Fibroblast of peridontal ligament (primary cell): ENCODE measurements at regions not wholly inside any gene's neighbourhood (a gene's known extent, or its start where the extent isn't known, plus 50 kb on each side); places are given as distances from the start of the nearest gene placed in this dataset.
"Not testable (repeated sequence)": the region's sequence is repeated elsewhere in the genome, so short reads cannot be mapped to it uniquely, and the experiment has no call there.

Experiments
- DNase-seq: peaks from one replicate; pipeline ENCODE4 v3.0.0-alpha.2; 2010; ENCODE audit errors: extremely low read depth

DNA sequence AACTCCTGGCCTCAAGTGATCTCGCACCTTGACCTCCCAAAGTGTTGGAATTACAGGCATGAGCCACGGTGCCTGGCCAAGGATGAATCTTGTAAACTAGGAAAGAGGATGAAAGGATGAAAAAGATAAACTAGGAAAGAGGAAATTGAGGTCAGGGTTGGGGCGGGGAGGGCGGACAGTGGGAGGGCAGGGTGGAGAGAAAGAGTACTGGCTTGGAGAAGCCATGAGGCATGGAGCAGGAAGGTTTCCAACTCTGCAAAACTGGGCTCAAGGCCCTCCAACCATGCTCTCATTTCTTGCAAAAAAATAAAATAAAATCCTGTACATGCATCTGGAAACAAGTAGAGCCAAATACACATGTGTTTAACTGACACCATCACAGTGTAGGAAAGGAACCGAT, 256.6 kb upstream of the SGK1 start:
- no peak for DNase-seq

DNA sequence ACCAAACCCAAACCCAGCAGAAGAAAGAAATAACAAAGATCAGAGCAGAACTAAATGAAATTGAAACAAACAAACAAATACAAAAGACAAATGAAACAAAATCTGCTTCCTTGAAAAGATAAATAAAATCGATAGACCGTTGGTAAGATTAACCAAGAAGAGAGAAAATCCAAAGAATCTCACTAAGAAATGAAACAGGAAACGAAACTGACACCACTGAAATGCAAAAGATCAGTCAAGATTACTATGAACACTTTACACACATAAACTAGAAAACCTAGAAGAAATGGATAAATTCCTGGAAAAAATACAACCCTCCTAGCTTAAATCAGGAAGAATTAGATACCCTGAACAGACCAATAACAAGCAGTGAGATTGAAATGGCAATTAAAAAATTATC, 252.1 kb upstream of the SGK1 start:
- not testable (repeated sequence) for DNase-seq

DNA sequence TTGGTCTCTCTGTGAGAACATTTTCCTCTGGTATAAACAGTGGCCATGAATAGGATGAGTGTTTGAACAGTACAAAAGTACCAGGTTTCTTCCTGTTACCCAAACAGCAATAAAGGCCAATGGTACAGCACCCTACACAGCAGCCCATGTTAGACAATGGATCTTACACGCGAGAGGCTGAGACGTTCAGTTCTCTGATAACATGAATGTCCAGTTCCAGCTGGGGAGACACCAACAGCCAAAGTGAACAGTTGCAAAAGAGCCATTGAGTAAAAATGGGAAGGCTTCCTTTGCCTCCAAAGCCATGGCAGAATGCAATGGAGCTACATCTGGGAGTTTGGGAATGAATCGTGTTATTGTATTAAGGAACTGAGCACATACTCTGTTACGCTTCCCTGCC, 246.8 kb upstream of the SGK1 start:
- DNase-seq = no peak

DNA sequence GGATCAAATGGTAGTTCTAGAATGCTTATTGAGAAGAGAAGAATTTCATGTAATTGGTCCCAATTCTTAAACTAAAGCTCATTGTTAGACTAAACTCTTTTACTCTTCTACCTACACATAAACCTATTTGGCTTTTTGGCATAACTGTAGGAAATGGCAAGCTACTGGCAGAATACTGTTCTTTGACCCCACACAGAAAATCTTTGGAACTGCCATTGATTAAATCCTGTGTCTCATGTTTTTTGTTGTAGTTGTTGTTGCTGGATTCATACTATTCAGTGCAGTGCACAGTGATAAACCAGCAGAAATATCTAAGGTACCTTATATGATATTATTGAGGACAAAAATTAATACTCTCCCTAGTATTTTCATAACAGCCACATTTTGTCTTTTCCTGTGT, 242.1 kb upstream of the SGK1 start:
- no peak for DNase-seq

DNA sequence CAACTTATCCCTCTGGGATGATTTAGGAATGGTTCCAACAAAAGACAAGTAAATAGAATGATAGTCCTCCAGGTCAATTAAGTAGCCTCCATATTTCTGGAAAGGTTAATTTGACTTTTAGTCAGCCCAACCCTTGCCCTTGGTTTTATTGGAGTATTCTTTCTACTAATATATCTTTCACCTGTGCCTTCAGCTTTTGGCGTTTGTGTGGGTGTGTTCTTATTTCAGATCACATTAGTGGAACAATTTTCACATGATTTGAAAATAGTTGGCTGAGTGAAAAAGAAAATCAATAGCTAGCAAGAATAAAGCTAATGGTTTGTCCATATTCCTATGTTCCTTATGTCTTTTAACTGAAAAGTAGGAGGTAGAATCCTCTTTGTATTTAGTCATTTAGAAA, 239.6 kb upstream of the SGK1 start:
- no peak for DNase-seq

DNA sequence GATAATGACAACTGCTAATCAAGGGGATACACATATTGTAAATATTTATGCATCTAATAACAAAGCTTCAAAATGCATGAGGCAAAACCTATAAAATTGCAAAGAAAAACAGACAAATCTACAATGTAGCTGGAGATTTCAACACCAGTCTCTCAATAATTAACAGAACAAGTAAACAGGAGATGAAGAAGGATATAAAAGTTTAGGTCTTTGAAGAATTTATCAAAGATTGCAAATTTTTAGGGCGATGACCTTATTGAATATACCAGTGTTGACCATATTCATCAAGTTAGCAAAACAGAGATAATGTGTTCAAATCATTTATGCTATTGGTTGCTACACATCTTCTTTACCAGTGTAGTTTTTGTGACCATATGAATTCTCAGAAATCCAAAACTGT, 237.8 kb upstream of the SGK1 start:
- DNase-seq = no peak

DNA sequence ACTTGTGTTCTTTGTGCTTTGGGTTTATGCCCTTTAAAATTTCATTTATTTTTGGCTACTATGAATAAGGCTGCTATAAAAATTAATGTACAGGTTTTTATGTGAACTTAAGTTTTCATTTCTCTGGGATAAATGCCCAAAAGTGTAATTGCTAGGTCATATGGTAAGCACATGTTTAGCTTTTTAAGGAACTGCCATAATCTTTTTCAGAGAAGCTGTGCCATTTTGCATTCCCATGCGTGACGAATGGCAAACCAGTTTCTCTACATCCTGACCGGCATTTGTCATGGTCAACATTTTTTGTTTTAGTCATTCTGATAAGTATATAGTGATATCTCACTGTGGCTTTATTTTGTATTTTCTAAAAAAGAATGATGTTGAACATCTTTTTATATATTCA, 236.0 kb upstream of the SGK1 start:
- DNase-seq = peak; percentile 79

DNA sequence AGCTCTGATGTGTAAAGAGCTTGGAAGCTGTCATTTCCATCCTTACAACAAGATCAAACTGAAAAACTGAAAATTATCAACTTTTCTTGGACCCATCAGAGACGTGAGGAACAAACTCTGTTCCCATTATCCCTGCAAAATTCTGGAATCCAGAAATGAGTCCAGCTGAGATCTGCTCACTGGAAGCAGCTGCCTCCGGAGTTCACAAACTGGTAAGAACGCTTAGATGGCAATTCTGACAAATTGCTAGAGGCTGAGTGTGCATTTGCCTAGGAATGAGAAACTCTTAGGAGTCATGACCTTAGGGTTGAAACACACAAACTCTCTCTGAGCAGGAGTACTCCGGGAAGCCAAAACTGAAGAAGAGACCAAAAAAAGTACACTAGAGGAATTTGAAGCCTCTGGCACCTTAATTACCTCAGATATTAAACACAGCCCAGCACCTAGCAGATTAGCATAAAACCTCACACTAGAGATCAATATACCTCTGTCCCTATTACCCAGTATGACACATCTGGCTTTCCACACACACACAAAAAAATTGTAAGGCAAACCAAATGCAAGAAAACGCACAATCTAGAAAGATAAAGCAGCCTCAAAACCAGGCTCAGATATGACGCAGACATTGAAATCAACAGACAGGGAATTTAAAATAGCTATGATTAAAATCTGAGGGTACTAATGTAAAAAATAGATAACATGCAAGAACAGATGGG, 233.5 kb upstream of the SGK1 start:
- peak; percentile 87 for DNase-seq

DNA sequence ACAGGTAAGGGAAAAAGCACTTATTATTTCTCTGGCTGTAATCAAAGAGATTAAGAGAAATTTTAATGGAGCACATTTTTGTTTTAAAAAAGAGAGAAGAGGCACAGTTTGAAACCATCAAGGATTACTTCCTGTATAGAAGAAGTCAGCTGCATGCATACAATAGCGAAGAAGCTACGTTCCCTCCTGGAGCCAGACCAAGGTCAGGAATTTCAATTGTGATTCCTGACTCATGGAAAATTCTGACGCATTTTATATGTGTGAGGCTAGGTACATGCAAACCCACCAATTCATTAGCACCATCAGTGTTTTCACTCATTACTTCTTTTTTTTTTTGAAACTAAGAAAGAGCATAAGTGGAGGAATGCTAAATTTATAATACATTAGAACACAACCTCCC, 232.7 kb upstream of the SGK1 start:
- DNase-seq = peak; percentile 12

DNA sequence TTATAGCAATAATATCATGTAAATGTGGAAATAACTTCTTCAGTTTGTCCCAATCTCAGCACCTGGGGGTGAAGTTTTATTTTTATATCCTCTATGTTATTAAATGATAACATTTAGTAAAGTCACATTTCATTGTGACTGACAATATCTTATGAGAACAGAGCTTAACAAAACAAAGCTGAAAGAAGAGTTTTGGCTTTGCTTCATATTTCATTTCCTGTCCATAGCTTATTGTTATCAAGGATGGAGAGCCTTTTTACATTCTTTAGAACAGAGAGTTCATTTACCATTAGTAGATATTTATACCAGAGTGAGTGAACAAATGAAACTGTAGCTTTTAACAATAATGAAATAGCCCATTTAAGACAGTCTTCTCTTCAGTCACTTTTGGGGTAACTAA, 231.9 kb upstream of the SGK1 start:
- no peak for DNase-seq

DNA sequence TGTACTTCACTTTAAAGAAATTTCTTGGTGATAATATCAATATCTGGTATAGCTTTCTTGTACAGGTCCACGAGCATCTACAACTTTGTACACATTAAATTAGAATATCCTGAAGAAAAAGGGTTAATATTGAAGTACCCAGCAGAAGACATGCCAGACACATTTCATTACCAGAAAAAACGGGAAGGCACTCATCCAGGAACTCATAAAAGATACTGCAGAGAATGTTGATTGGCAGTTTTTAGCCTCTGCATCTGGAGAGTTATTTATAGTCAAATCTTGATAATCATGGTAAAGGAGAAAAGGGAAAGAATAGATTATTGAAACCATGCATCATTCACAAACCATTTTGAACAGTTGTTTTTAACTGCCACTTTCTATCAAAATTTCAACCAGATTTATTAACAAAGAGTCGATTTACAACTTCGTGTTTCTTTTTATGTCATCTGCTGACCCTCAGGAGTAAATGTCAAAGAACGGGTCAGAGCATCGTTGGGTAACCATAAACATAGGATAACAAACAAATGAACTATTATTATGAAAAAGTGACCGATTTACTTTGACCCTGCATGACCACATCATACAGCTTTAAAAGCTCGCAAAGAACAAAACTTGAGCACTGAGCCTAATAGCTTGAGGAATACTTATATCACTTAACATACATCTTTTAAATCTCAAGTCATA, 229.2 kb upstream of the SGK1 start:
- DNase-seq = no peak

DNA sequence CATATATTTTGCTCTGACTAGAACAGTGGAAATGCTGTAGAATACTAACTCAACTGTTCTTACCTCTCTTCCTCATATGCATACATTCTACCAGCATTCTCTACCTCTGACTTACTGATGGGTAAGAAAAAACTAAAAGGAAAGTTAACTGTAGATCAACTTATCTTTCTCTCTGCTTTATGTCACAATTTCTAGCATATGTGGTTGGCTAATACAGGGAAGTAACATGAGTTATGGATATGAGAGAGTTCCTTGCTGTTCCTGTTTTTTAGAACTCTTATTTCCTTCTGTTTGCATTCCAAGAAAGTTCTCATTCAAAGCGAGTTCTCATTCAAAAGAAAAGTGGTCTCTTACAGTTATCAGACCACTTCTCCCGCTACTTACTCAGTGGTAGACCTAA, 226.8 kb upstream of the SGK1 start:
- DNase-seq = no peak

DNA sequence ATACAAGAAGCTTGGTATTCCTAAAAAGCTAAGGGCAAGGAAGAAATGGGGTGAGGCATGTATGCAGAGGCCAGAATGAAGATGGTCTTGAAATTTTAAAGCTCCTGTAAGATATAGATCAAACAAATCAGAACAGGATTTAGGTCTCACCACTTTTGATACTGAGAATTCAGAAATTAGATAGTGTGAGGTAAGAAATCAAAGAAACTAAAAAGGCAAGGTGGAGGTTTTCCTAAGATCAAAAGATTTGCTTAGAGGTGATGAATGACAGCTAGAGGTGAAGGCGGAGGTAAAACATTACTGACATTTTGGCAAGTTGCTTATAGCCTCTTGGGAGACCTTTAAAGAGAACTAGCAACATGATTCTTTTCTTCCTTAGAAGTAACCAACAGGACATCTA, 225.2 kb upstream of the SGK1 start:
- DNase-seq = no peak

DNA sequence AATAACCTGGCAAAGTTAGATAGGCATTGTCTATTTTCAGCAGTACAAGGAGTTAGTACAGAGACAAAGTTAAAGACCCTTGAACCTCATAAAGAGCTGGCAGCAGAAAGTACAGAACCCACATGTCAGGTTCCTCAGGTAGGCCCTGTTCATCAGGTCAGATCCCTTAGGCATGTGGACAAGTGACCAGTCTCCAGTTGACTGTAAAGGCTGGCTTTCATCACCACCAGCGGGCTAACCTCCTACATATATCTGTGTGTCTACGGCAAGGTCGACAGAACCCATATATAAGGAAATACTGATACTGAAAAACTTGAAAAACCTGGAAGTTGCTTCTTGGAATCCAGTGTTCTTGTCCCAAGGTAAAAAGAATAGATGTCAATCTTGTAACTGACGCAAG, 223.1 kb upstream of the SGK1 start:
- DNase-seq = no peak

DNA sequence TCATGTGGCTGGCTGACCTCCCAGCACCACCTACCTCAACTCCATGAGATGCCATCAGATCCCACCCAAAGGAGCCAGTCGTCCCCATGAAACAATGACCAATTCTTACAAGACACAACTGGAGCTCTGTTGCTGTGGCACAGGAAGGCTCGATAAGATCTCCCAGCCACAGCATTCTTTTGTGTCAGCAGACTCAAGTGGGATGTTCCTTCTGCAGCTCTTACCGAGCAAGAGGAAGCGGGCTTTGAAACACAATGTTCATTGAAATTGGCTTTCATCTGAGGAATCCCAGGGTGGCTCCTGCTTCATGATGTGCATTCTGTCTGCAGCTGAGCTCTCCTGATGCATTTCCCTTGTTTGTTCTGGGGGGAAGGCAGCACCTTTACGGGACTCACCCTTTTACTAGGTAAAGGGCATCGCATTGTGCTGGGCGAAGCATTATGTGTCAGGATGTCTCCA, 222.0 kb upstream of the SGK1 start:
- no peak for DNase-seq

DNA sequence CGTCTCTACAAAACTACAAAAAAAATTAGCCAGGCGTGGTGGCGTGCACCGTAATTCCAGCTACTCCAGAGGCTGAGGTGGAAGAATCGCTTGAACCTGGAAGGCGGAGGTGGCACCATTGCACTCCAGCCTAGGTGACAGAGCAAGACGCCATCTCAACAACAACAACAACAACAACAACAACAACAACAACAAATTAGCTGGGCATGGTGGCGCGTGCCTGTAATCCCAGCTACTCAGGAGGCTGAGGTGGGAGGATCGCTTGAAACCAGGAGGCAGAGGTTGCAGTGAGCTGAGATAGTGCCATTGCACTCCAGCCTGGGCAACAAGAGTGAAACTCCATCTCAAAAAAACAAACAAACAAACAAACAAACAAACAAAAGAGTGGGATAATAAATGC, 219.9 kb upstream of the SGK1 start:
- DNase-seq = not testable (repeated sequence)

DNA sequence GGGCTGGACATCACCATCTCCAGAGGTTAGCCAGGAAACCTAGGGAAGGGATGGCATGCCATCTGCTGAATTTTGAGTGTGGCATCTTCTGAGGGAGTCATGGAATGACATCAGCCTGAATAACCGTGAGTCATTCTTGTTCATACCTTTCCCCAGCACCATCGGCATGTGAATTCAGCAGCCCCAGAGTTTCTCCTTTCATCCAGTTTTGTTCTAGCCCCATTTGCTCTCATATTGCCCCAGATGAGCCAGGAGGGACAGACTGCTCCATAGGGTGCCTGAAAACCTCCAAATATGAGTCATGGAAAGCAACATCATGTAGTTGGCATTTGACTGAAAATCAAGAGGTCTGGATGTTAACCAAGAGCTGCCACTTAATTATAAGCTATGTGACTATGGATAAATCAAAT, 219.2 kb upstream of the SGK1 start:
- peak; percentile 90 for DNase-seq

DNA sequence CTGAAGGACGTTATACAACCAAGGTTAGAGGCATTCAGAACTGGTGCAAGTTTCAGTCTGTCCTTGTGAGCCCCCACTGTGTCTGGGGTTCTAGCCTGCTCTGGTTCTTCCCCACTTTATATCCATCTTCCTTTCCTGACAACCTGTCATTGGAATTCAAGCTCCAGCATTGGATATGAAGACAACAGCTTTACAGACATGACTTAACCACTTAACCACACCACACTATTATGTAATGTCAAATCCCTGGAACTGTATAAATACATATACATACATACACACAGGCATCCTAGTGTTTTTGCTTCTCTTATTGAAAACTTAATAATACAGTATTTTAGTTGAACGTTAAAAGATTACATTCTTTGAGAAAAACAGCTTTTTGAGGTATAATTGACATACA, 217.9 kb upstream of the SGK1 start:
- peak; percentile 38 for DNase-seq

DNA sequence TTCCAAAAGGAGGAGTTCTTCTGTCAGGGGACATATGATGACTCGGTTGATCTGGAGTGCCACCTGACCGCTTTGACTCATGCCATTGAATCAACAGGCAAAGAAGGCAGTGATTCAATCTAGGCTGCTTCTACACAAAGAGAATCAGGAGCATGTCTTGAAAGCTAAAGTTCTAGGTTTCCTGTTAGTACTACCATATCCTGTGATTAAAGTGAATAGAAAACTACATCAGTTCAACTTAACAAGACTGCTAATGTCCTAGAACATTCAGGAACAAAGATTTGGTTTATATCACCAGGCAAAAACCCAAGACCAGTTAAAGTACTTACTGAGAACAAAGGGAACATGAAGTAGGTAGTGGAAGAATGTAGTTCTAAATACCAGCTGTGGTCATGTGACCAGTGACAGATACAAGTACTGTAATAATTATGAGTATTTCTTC, 216.8 kb upstream of the SGK1 start:
- DNase-seq = peak; percentile 35

DNA sequence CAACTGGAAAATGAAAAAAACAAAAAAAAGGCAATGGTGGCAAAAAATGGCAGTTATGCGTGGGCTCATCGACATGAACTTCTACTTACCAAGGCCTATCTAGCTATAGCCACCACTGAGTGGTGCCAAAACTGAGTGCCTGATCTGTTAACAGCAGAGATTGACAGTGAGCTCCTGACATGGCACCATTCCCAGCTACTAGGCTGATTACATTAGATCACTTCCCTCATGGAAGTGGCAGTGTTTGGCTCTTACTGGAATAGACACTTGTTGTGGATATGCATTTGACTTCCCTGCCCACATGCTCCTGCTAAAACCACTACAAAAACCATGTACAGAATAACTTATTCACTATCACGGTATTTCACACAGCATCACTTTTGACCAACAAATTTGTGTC, 216.1 kb upstream of the SGK1 start:
- DNase-seq = no peak

DNA sequence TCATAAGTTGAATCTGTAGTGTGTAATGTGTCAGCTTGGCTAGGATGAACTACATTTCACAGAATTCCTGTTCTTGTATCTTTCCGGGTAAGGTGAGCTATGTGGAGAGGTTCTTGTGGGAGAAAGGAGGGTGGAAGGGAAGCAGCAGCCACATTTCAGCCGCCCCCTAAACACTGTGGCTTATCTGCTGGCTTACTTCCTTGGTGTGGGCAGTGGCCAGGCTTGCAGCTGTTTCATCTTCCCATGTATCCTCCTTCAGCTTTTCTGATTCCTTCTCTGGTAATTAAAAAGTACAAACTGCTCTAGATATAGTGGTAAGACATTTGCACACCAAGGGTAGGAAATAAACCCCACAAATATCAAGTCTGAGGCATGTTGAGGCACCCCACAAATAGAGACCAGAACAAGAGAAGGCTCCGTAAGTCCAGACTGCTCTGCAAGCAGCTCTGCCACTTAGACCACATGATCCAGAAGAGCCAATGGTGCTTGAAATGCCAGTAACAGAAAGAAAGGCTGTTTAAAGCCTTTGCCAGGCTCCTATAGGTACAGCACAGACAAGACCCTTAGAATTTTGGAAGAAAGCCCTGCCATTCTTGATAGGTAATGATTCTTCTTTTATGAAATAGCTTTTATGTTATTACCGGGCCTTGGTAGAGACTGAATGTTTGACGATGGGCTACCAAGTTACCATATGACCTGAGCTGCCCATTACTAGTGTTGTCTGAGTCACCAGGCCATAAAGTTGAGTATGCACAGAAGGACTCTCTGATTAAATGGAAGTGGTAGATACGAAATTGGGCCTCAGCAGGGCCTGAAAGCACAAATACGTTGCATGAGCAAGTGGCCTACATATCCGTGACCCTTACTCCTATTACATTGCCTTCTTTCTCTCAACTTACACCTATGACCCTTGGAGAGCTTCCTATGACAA, 215.0 kb upstream of the SGK1 start:
- DNase-seq = no peak

DNA sequence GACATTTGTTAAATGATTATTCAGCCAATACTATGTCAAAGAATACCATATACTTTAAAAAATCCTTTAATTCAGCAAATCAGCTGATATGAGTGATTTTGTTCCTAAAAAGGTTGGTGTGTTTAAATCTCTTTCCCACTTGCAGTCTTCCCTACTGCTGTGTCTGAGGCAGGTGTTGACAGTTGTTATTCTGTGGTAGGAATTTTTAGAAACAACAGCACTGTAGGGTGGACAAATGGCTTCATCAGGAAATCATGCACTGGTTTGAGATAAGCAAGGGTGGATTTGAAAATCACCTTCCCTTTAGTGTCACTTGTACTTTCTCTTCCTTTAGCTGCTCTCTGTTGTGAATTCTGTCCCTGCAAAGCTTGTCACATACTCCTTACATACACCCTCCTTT, 213.7 kb upstream of the SGK1 start:
- DNase-seq = no peak

DNA sequence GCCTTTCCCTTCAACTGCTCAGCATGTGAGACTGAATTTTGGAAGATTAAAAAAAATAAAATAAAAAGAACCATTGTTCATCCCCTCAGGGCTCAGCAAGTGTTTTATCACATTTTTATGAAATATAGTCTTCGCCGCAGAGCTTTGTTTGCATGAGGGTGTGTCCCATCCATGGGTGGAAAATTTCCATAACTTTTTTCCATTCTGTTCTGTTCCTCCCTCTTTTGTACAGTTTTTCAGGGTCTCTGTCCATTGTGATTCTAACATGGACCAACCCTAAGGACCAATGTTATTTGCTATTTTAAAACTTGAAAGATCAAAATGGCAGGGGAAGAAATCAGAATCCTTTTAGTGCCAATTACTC, 213.3 kb upstream of the SGK1 start:
- no peak for DNase-seq
